GM12878 (cell line): ENCODE measurements at regions not wholly inside any gene's neighbourhood (a gene's known extent, or its start where the extent isn't known, plus 50 kb on each side); places are given as distances from the start of the nearest gene placed in this dataset.

Experiments used
- ATAC-seq: fragments of 200-7000 bp; cut with Tn5 transposase; 3 replicates; pipeline ENCODE4 v1.9.1; 2020; ENCODE audit warnings: mild to moderate bottlenecking, moderate library complexity
- BruUV-seq: library from RNA; stranded (reverse); fragments of 400-500 nt; replicated peaks from 2 replicates; lab custom pipeline; 2021; lab: Mats Ljungman, UMichigan
- CTCF ChIA-PET: fragments of 300-600 bp; sonication (Branson Sonifier 250); formaldehyde crosslinking; extraction: SDS; loops from one replicate; lab custom pipeline; 2021; ENCODE audit warnings: inconsistent platforms; lab: Yijun Ruan, JAX
- POLR2A ChIA-PET: fragments of 350-600 bp; formaldehyde crosslinking; extraction: SDS; loops from one replicate; lab custom pipeline; 2021; ENCODE audit warnings: inconsistent platforms; lab: Charles Lee
- RAD21 ChIA-PET: fragments of 300-600 bp; sonication (Branson Sonifier 250); formaldehyde crosslinking; loops from one replicate; lab custom pipeline; 2023; ENCODE audit warnings: antibody characterized with exemption; ENCODE audit not compliant: unreplicated experiment; lab: Charles Lee
- SMC1A ChIA-PET: fragments of 300-600 bp; sonication (Branson Sonifier 250); formaldehyde crosslinking; loops from one replicate; lab custom pipeline; 2023; ENCODE audit not compliant: unreplicated experiment, uncharacterized antibody; lab: Charles Lee
- DNase-seq: peaks from one replicate; pipeline ENCODE4 v3.0.0-alpha.2; 2011; ENCODE audit warnings: low read depth, low spot score
- FAIRE-seq: peaks from 3 replicates; lab custom pipeline; 2011; peaks lifted over from hg19 to GRCh38; lab: Jason Lieb, UNC
- H2AFZ ChIP-seq: 2 replicates; pipeline ENCODE4 v1.6.0; 2011; ENCODE audit warnings: low read depth, low read length, control low read depth; ENCODE audit not compliant: control insufficient read depth
- H3K27ac ChIP-seq: 2 replicates; pipeline ENCODE4 v1.5.1; 2011; ENCODE audit warnings: control low read depth; ENCODE audit not compliant: control insufficient read depth, insufficient read depth
- H3K27me3 ChIP-seq, 2 experiments: replicated peaks in 1 of 2; 2 replicates each; pipeline versions ENCODE4 v1.6.0 to v1.6.1; 2011; ENCODE audit warnings: low read length in 1 of 2; ENCODE audit not compliant: control insufficient read depth in 2 of 2, insufficient read depth in 2 of 2
- H3K36me3 ChIP-seq, 2 experiments: 2 replicates each; pipeline ENCODE4 v1.5.1; 2011; ENCODE audit warnings: low read length in 1 of 2; ENCODE audit not compliant: control insufficient read depth in 2 of 2, insufficient read depth in 2 of 2
- H3K4me1 ChIP-seq: 2 replicates; pipeline ENCODE4 v1.6.1; 2011; ENCODE audit warnings: mild to moderate bottlenecking, low read length, moderate library complexity, mixed read lengths; ENCODE audit not compliant: control insufficient read depth, insufficient read depth
- H3K4me2 ChIP-seq: 2 replicates; pipeline ENCODE4 v1.6.0; 2011; ENCODE audit warnings: control low read depth; ENCODE audit not compliant: control insufficient read depth, insufficient read depth
- H3K4me3 ChIP-seq: fragments of 200-600 bp; sonication (generic); 2 replicates; pipeline ENCODE4 v1.5.1; 2016
- H3K79me2 ChIP-seq: 2 replicates; pipeline ENCODE4 v1.6.0; 2011; ENCODE audit warnings: low read length; ENCODE audit not compliant: control insufficient read depth, insufficient read depth
- H3K9ac ChIP-seq: 2 replicates; pipeline ENCODE4 v1.8.0; 2011; ENCODE audit warnings: low read length, control low read depth, mixed read lengths; ENCODE audit not compliant: control insufficient read depth, insufficient read depth
- H3K9me3 ChIP-seq: replicated peaks from 3 replicates; pipeline ENCODE4 v1.5.1; 2011; ENCODE audit warnings: mild to moderate bottlenecking, low read length; ENCODE audit not compliant: control insufficient read depth, insufficient read depth
- H4K20me1 ChIP-seq: 2 replicates; pipeline ENCODE4 v1.6.0; 2011; ENCODE audit not compliant: control insufficient read depth, insufficient read depth
- CHD4 ChIP-seq: fragments of 200-600 bp; sonication (generic); IDR thresholded peaks from 2 replicates; pipeline ENCODE4 v1.6.1; 2016; ENCODE audit warnings: mild to moderate bottlenecking
- CREM ChIP-seq: IDR thresholded peaks from 2 replicates; pipeline ENCODE4 v1.6.1; 2014; ENCODE audit warnings: antibody characterized with exemption, low read depth
- CUX1 ChIP-seq: IDR thresholded peaks from 2 replicates; pipeline ENCODE4 v1.6.1; 2012; ENCODE audit warnings: improper control_type of control experiment, low read depth, low read length; ENCODE audit not compliant: insufficient replicate concordance
- HDAC2 ChIP-seq: fragments of 200-600 bp; sonication (generic); IDR thresholded peaks from 2 replicates; pipeline ENCODE4 v1.6.1; 2017
- IKZF1 ChIP-seq: fragments of 450-650 bp; conservative IDR thresholded peaks from 2 replicates; pipeline ENCODE4 v1.6.1; 2017; ENCODE audit warnings: antibody characterized with exemption, mild to moderate bottlenecking
- IRF3 ChIP-seq: fragments of 450-650 bp; IDR thresholded peaks from 2 replicates; pipeline ENCODE4 v1.6.1; 2014; ENCODE audit warnings: mild to moderate bottlenecking
- KLF5 ChIP-seq: fragments of 450-650 bp; IDR thresholded peaks from 2 replicates; pipeline ENCODE4 v1.6.1; 2014; ENCODE audit warnings: mild to moderate bottlenecking; ENCODE audit not compliant: partially characterized antibody
- NBN ChIP-seq: fragments of 450-650 bp; IDR thresholded peaks from 2 replicates; pipeline ENCODE4 v1.6.1; 2016
- NR2F1 ChIP-seq: fragments of 450-650 bp; conservative IDR thresholded peaks from 2 replicates; pipeline ENCODE4 v1.6.1; 2017; ENCODE audit warnings: mild to moderate bottlenecking
- POLR2AphosphoS2 ChIP-seq: IDR thresholded peaks from 2 replicates; pipeline ENCODE4 v1.6.1; 2011; ENCODE audit warnings: low read depth, mild to moderate bottlenecking, low read length, improper control_type of control experiment, moderate library complexity
- RCOR1 ChIP-seq: conservative IDR thresholded peaks from 2 replicates; pipeline ENCODE4 v1.6.1; 2012; ENCODE audit warnings: low read depth, low read length, improper control_type of control experiment
- SREBF2 ChIP-seq: IDR thresholded peaks from 2 replicates; pipeline ENCODE4 v1.6.1; 2012; ENCODE audit warnings: mild to moderate bottlenecking, low read length
- YY1 ChIP-seq: IDR thresholded peaks from 2 replicates; pipeline ENCODE4 v1.6.1; 2011; ENCODE audit warnings: low read depth, mild to moderate bottlenecking, low read length
- ZNF687 ChIP-seq: fragments of 450-650 bp; IDR thresholded peaks from 2 replicates; pipeline ENCODE4 v1.6.1; 2017; ENCODE audit warnings: mild to moderate bottlenecking, moderate library complexity
- WGBS: methylation state at CpG from one replicate; pipeline ENCODE4 v1.1.6; 2016; ENCODE audit warnings: low lambda C conversion rate; ENCODE audit not compliant: insufficient replicate concordance, insufficient coverage; ENCODE audit errors: missing lambda C conversion rate; 5-methylcytosine and 5-hydroxymethylcytosine counted together
- in situ Hi-C: fragments of 300-500 bp; cut with MboI; formaldehyde crosslinking; loops from 9 replicates; pipeline ENCODE4 v1.14.3; 2018; ENCODE audit warnings: mixed read lengths
- intact Hi-C: fragments of 100-400 bp; cut with micrococcal nuclease; formaldehyde crosslinking; loops from one replicate; pipeline ENCODE4 v1.14.2; 2022; ENCODE audit not compliant: unreplicated experiment

- Histone ChIP-seq H3K9ac (no peak overlapping the region), H3K27me3 (no peaks in the 10 kb centered on the region), H3K27ac (no peak overlapping the region), H3K9me3 (no peaks in the 10 kb centered on the region), H3K79me2 (no peaks in the 10 kb centered on the region), H3K4me1 (no peaks in the 10 kb centered on the region), H3K4me3 (no peak overlapping the region), H4K20me1 (no peaks in the 10 kb centered on the region), H3K36me3 (no peaks in the 10 kb centered on the region), H2AFZ (no peak overlapping the region), H3K4me2 (no peak overlapping the region)
- FAIRE-seq (no peak), ATAC-seq (no peak), DNase-seq (no peak)
- TF ChIP-seq RCOR1 (no peak), ZNF687 (no peak), SREBF2 (no peak), IRF3 (no peak), POLR2AphosphoS2 (no peak), CUX1 (no peak), IKZF1 (no peak), YY1 (no peak), CHD4 (no peak), NR2F1 (no peak), NBN (no peak), KLF5 (no peak), HDAC2 (no peak), CREM (no peak)
- ChIA-PET RAD21 (no interaction called here), POLR2A (no interaction called here), SMC1A (no interaction called here), CTCF (interaction anchor here (0.7 kb wide), 1 partner anchor 88 kb away, joined by 3 read pairs; no protein-coding TSS in a partner anchor)
- intact Hi-C loops (no loop called here), in situ Hi-C loops (no loop called here)
- BruUV-seq, result no TSS peak
- 0% methylated on average over 1 of the region's 1 CpG for WGBS
Observed at GRCh38 chr2:76178610-76179009, 467.9 kb upstream of the GCFC2 start.
